ENCODE measurements at regions not wholly inside any gene's neighbourhood (a gene's known extent, or its start where the extent isn't known, plus 50 kb on each side); places are given as distances from the start of the nearest gene placed in this dataset.

DNA sequence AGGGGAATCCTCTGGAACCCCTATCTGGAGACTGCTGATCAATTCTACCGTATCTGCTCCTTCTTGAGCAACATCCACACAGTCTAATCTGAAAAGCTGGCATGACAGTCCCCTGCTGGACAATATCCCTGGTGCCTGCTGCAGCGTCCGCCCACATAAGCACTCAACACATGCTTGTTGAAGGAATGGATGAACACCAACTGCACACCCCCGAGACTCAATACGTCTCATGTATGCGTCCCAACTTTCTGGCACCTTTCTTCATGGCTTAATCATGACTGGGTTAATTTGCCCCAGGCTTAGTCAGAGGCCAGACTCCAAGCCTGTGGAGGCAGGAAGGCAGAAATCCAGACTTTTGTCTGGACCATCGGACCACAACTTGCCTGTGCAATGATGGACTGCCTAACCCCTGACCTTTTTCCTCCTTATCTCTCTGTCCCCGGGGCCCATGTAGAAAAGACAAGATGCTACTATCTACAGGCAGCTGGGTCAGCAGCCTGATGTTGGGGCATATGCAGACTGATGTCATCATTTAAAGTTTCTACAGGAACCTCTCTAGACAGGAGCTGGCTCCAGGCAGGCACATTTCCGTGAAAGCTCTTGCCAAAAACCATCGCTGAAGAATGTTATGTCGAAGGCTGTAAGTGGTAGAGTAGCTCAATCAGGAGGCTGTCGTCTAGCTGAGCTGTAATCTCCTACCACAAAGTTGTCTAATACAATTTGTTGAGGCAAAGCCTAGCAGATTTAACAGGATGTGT lies 114.1 kb upstream of the TPM1 start:
- intact Hi-C loops (cut with DNase I; ENCODE audit: low total_unique reads), result no loop called here
- TF ChIP-seq POLR2AphosphoS5 (IDR thresholded peaks at IDR 0.05) (peak in 1 of 3 donors; percentile 12), POLR2A (IDR thresholded peaks at IDR 0.05) (no peak)
- no peak for DNase-seq
- H3K9me3 ChIP-seq, result no peaks in the 10 kb centered on the region
- H3K27me3 ChIP-seq (replicated peaks in 1 of 7), result no peaks in the 10 kb centered on the region
- no peak overlapping the region for H3K4me3 ChIP-seq
- peaks cover 0 to 22% (median 0%) of the 10 kb centered on the region in 6 donors for H3K4me1 ChIP-seq
- no peaks in the 10 kb centered on the region for H3K36me3 ChIP-seq
- H3K27ac ChIP-seq, result peak overlapping the region in 1 of 8 donors; percentile 17
- WGBS, 5 donors, result 60 to 80% (median 73%) methylated on average over 12 of the region's 12 CpGs

GRCh38 chr15:62929000-62929357 lies 113.6 kb upstream of the TPM1 start:
- H3K4me1 ChIP-seq, result peaks cover 0 to 25% (median under 1%) of the 10 kb centered on the region in 6 donors
- intact Hi-C loops (cut with DNase I; ENCODE audit: low total_unique reads), result no loop called here
- TF ChIP-seq POLR2A (IDR thresholded peaks at IDR 0.05) (no peak), CTCF (IDR thresholded peaks at IDR 0.05 in 8 of 11, conservative IDR thresholded peaks at IDR 0.05 in 3 of 11) (no peak), POLR2AphosphoS5 (IDR thresholded peaks at IDR 0.05) (no peak)
- H3K27me3 ChIP-seq (replicated peaks in 1 of 7), result peaks cover 0 to 3% (median 0%) of the 10 kb centered on the region in 7 donors
- no peaks in the 10 kb centered on the region for H3K36me3 ChIP-seq
- H3K4me3 ChIP-seq, result no peak overlapping the region
- no peak for DNase-seq
- peak overlapping the region in 1 of 8 donors; percentile 17 for H3K27ac ChIP-seq
- no peaks in the 10 kb centered on the region for H3K9me3 ChIP-seq

DNA sequence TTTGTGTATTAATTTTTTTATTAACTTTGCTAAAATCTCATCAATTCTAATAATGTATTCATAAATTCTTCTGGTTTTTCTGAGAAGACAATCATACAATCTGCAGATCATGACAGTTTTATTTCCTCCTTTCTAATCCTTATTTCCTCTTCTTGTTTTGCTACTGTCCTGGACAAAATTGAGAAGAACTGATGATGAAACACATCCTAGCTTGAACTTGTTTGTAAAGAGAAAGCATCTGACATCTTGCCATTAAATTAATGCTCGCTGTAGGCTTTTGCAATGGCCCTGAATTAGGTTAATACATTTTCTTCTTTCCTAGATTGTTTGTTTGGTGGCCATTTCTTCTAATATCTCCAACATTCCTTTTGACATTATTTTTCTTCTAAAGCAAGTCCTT lies 110.9 kb upstream of the TPM1 start:
- Histone ChIP-seq H3K4me1 (peaks cover 0 to 32% (median 6%) of the 10 kb centered on the region in 6 donors), H3K9me3 (no peaks in the 10 kb centered on the region), H3K4me3 (no peak overlapping the region), H3K36me3 (no peaks in the 10 kb centered on the region), H3K27me3 (replicated peaks in 1 of 7) (peaks cover 0 to 21% (median 0%) of the 10 kb centered on the region in 7 donors), H3K27ac (peak overlapping the region in 3 of 8 donors; percentile 17 to 27 (median 26))
- TF ChIP-seq POLR2AphosphoS5 (IDR thresholded peaks at IDR 0.05) (no peak), POLR2A (IDR thresholded peaks at IDR 0.05) (no peak), CTCF (IDR thresholded peaks at IDR 0.05 in 8 of 11, conservative IDR thresholded peaks at IDR 0.05 in 3 of 11) (no peak)
- WGBS, 5 donors, result 43 to 81% (median 60%) methylated on average over 1 of the region's 1 CpG
- DNase-seq, result no peak
- intact Hi-C loops (cut with DNase I; ENCODE audit: low total_unique reads), result no loop called here

- DNase-seq, result no peak
- WGBS, 5 donors, result 0 to 58% (median 42%) methylated on average over 1 of the region's 1 CpG
- Histone ChIP-seq H3K27me3 (replicated peaks in 1 of 7) (peaks cover 0 to 21% (median 0%) of the 10 kb centered on the region in 7 donors), H3K27ac (peak overlapping the region in 3 of 8 donors; percentile 3 to 27 (median 16)), H3K36me3 (no peaks in the 10 kb centered on the region), H3K4me1 (peaks cover 0 to 32% (median 6%) of the 10 kb centered on the region in 6 donors), H3K4me3 (no peak overlapping the region), H3K9me3 (no peaks in the 10 kb centered on the region)
- intact Hi-C loops (cut with DNase I; ENCODE audit: low total_unique reads), result no loop called here
- no peak for TF ChIP-seq POLR2A (IDR thresholded peaks at IDR 0.05)
- no peak for TF ChIP-seq POLR2AphosphoS5 (IDR thresholded peaks at IDR 0.05)
- no peak for TF ChIP-seq CTCF (IDR thresholded peaks at IDR 0.05 in 8 of 11, conservative IDR thresholded peaks at IDR 0.05 in 3 of 11)
Measured at GRCh38 chr15:62932436-62932835, 110.1 kb upstream of the TPM1 start.
